ENCODE measurements at regions not wholly inside any gene's neighbourhood (a gene's known extent, or its start where the extent isn't known, plus 50 kb on each side); places are given as distances from the start of the nearest gene placed in this dataset.

- Histone ChIP-seq H4K20me1 (ENCODE audit: insufficient read depth) (no peaks in the 10 kb centered on the region), H3K4me2 (ENCODE audit: low read length) (no peak overlapping the region), H3K27ac (ENCODE audit: low read length) (no peak overlapping the region), H3K36me3 (ENCODE audit: insufficient read depth, low read length) (no peaks in the 10 kb centered on the region), H3K4me3 (ENCODE audit: low read length) (no peak overlapping the region), H2AFZ (ENCODE audit: low read depth, low read length) (no peak overlapping the region), H3K79me2 (replicated peaks; ENCODE audit: insufficient read depth, low read length) (no peaks in the 10 kb centered on the region), H3K9me3 (ENCODE audit: low read length) (no peaks in the 10 kb centered on the region), H3K9ac (ENCODE audit: low read length) (no peak overlapping the region), H3F3A (ENCODE audit: insufficient read depth, low read length, poor library complexity, severe bottlenecking) (no peaks in the 10 kb centered on the region), H3K9me2 (ENCODE audit: insufficient read depth, low read length) (no peaks in the 10 kb centered on the region), H3K27me3 (ENCODE audit: insufficient read depth, low read depth, low read length) (no peaks in the 10 kb centered on the region)
- no peak for TF ChIP-seq MXI1 (conservative IDR thresholded peaks at IDR 0.05; ENCODE audit: poor library complexity, severe bottlenecking)
- TF ChIP-seq CTCF (IDR thresholded peaks at IDR 0.05; ENCODE audit: poor library complexity, severe bottlenecking), result no peak
- TF ChIP-seq TAF1 (IDR thresholded peaks at IDR 0.05; ENCODE audit: low read depth), result no peak
- TF ChIP-seq POLR2AphosphoS5 (IDR thresholded peaks at IDR 0.05), result no peak
- no peak for TF ChIP-seq SMC3 (conservative IDR thresholded peaks at IDR 0.05; ENCODE audit: poor library complexity)
- TF ChIP-seq EZH2 (IDR thresholded peaks at IDR 0.05; ENCODE audit: borderline replicate concordance, insufficient read depth, low read length, poor library complexity, severe bottlenecking), result no peak
- TF ChIP-seq EP300 (conservative IDR thresholded peaks at IDR 0.05; ENCODE audit: poor library complexity, severe bottlenecking), result no peak
- TF ChIP-seq RAD21 (conservative IDR thresholded peaks at IDR 0.05), result no peak
- TF ChIP-seq REST (IDR thresholded peaks at IDR 0.05; ENCODE audit: borderline replicate concordance), result no peak
Measured at GRCh38 chr10:107544706-107545520, 380.4 kb upstream of the SORCS1 start.

- no peaks in the 10 kb centered on the region for H3K79me2 ChIP-seq (replicated peaks; ENCODE audit: insufficient read depth, low read length)
- H2AFZ ChIP-seq (ENCODE audit: low read depth, low read length), result no peak overlapping the region
- H3K36me3 ChIP-seq (ENCODE audit: insufficient read depth, low read length), result no peaks in the 10 kb centered on the region
- H4K20me1 ChIP-seq (ENCODE audit: insufficient read depth), result no peaks in the 10 kb centered on the region
- H3K4me3 ChIP-seq (ENCODE audit: low read length), result no peak overlapping the region
- H3K9ac ChIP-seq (ENCODE audit: low read length), result no peak overlapping the region
- no peaks in the 10 kb centered on the region for H3K9me2 ChIP-seq (ENCODE audit: insufficient read depth, low read length)
- H3K9me3 ChIP-seq (ENCODE audit: low read length), result no peaks in the 10 kb centered on the region
- no peak for TF ChIP-seq REST (IDR thresholded peaks at IDR 0.05; ENCODE audit: borderline replicate concordance)
- TF ChIP-seq EP300 (conservative IDR thresholded peaks at IDR 0.05; ENCODE audit: poor library complexity, severe bottlenecking), result no peak
- H3K27ac ChIP-seq (ENCODE audit: low read length), result no peak overlapping the region
- no peaks in the 10 kb centered on the region for H3K27me3 ChIP-seq (ENCODE audit: insufficient read depth, low read depth, low read length)
- H3K4me2 ChIP-seq (ENCODE audit: low read length), result no peak overlapping the region
- H3F3A ChIP-seq (ENCODE audit: insufficient read depth, low read length, poor library complexity, severe bottlenecking), result no peaks in the 10 kb centered on the region
Measured at GRCh38 chr10:107542607-107543006, 378.1 kb upstream of the SORCS1 start.
